ENCODE measurements at regions not wholly inside any gene's neighbourhood (a gene's known extent, or its start where the extent isn't known, plus 50 kb on each side); places are given as distances from the start of the nearest gene placed in this dataset.

DNA sequence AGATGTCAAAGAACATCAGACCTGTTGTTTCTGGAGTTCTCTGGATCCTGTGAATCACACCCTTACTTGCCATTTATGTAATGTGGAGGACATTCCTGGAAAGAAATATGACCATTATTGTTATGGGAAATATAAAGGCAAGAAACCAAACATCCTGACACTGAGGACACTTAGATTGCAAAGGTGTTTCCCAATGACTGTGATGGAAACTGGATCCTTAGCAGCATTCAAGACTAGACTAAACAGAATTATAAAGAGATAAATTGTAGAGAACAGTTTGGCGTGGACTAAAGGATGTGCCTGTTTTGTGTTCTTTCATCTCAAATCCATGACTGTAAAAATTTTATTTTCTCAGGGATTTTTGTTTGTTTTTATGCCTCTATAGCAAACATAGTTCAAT is 347.7 kb upstream of the SLC14A2 start:
- Histone ChIP-seq H3K9me3 (no peaks in the 10 kb centered on the region), H3K27ac (no peak overlapping the region), H3K4me1 (ENCODE audit: insufficient read depth) (peaks cover 1% of the 10 kb centered on the region), H3K27me3 (no peaks in the 10 kb centered on the region), H3K36me3 (no peaks in the 10 kb centered on the region), H3K4me3 (no peak overlapping the region)
- intact Hi-C loops (cut with DNase I), result no loop called here
- TF ChIP-seq POLR2A (IDR thresholded peaks at IDR 0.05) (no peak), EP300 (IDR thresholded peaks at IDR 0.05) (no peak)
- TF ChIP-seq, protein P1, sequence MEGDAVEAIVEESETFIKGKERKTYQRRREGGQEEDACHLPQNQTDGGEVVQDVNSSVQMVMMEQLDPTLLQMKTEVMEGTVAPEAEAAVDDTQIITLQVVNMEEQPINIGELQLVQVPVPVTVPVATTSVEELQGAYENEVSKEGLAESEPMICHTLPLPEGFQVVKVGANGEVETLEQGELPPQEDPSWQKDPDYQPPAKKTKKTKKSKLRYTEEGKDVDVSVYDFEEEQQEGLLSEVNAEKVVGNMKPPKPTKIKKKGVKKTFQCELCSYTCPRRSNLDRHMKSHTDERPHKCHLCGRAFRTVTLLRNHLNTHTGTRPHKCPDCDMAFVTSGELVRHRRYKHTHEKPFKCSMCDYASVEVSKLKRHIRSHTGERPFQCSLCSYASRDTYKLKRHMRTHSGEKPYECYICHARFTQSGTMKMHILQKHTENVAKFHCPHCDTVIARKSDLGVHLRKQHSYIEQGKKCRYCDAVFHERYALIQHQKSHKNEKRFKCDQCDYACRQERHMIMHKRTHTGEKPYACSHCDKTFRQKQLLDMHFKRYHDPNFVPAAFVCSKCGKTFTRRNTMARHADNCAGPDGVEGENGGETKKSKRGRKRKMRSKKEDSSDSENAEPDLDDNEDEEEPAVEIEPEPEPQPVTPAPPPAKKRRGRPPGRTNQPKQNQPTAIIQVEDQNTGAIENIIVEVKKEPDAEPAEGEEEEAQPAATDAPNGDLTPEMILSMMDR (IDR thresholded peaks at IDR 0.05), result no peak
- 29 to 32% (median 30%) methylated on average over 1 of the region's 1 CpG for WGBS, 3 donors
- no peak for DNase-seq

DNA sequence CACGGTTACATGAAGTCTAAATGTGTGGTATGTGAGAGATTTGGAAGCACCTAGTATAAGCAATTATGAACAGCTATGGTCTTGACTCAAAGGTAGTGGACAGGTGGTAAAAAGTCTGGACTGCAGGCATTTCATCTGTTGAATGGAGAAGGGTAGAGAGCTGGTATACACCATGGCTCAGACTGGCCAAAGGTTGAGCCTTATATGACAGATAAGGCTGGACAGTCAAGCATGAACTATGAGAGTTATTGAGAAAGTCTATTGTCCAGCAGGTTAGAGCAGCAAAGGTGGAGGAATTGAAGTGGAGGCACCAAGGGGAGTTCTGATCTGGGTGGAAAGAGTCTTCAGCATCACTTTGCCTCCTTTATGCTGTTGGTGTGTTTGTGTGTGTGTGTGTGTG is 346.7 kb upstream of the SLC14A2 start:
- intact Hi-C loops (cut with DNase I), result no loop called here
- H3K36me3 ChIP-seq, result no peaks in the 10 kb centered on the region
- DNase-seq, result no peak
- no peaks in the 10 kb centered on the region for H3K9me3 ChIP-seq
- peaks cover 1% of the 10 kb centered on the region for H3K4me1 ChIP-seq (ENCODE audit: insufficient read depth)
- no peaks in the 10 kb centered on the region for H3K27me3 ChIP-seq
- 49 to 63% (median 56%) methylated on average over 1 of the region's 1 CpG for WGBS, 3 donors
- TF ChIP-seq, protein P1 (IDR thresholded peaks at IDR 0.05), result no peak
- TF ChIP-seq EP300 (IDR thresholded peaks at IDR 0.05) (no peak), POLR2A (IDR thresholded peaks at IDR 0.05) (no peak)
- no peak overlapping the region for H3K27ac ChIP-seq
- H3K4me3 ChIP-seq, result no peak overlapping the region

DNA sequence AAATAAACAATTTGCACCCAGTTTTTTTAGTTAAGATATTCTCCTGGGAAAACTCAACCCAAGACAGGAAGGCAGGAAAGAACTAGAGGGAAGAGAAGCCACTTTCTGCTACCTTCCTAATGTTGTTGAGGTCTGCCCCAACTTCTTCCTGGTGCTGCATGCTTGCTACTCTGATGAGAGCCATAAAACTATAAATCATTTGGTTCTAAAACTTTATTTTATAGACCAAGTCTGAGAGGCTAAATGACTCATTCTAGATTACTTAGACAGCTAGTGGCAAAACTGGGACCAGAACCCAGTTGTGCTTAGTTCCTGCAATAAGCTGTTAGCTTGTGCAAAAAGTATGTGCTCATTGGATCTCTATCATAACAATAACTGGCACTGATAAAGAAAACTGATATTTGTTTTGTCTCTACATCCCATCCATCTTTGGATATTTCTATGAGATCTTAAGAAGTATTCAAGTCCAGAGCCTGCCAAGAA is 344.9 kb upstream of the SLC14A2 start:
- TF ChIP-seq, protein P1 (IDR thresholded peaks at IDR 0.05), result no peak
- TF ChIP-seq EP300 (IDR thresholded peaks at IDR 0.05) (no peak), POLR2A (IDR thresholded peaks at IDR 0.05) (no peak)
- Histone ChIP-seq H3K4me1 (ENCODE audit: insufficient read depth) (peaks cover 1% of the 10 kb centered on the region), H3K4me3 (no peak overlapping the region), H3K9me3 (no peaks in the 10 kb centered on the region), H3K36me3 (no peaks in the 10 kb centered on the region), H3K27me3 (no peaks in the 10 kb centered on the region), H3K27ac (no peak overlapping the region)
- intact Hi-C loops (cut with DNase I), result no loop called here
- no peak for DNase-seq

DNA sequence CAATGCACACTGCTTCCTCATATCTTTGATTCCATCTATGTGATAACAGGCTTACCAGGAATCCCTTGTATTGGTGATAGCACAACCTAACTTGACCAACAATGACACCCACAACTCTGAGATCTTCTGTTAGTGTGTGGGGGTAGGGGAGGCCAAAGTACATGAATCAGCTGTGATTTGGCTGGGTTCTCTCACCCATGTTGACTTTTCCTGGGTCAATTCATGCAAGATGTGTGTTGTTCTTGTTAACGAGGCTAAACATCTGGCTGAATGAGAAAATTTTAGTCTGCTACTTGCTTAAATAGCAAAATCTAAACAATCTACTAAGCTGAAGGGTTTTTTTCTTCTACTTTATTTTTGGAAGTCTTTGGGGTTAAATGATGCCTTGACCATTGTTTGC is 341.2 kb upstream of the SLC14A2 start:
- no peaks in the 10 kb centered on the region for H3K36me3 ChIP-seq
- H3K27ac ChIP-seq, result no peak overlapping the region
- intact Hi-C loops (cut with DNase I), result no loop called here
- 42 to 45% (median 44%) methylated on average over 1 of the region's 1 CpG for WGBS, 3 donors
- no peak for DNase-seq
- TF ChIP-seq POLR2A (IDR thresholded peaks at IDR 0.05), result no peak
- TF ChIP-seq EP300 (IDR thresholded peaks at IDR 0.05), result no peak
- TF ChIP-seq, protein P1 (IDR thresholded peaks at IDR 0.05), result no peak
- H3K4me3 ChIP-seq, result no peak overlapping the region
- no peaks in the 10 kb centered on the region for H3K27me3 ChIP-seq
- H3K9me3 ChIP-seq, result no peaks in the 10 kb centered on the region
- no peaks in the 10 kb centered on the region for H3K4me1 ChIP-seq (ENCODE audit: insufficient read depth)

Data from ovary (tissue), 7 donors.